Upper lobe of left lung (tissue), 6 donors: ENCODE measurements at regions not wholly inside any gene's neighbourhood (a gene's known extent, or its start where the extent isn't known, plus 50 kb on each side); places are given as distances from the start of the nearest gene placed in this dataset.

Source experiments
- ATAC-seq, 2 donors: fragments of 200-7000 bp; cut with Tn5 transposase; one replicate each; pipeline ENCODE4 v1.9.1; 2022; ENCODE audit warnings: mild to moderate bottlenecking in 2 of 2, moderate library complexity in 2 of 2; ENCODE audit not compliant: low FRiP score in 2 of 2
- DNase-seq, 2 donors: peaks; one replicate each; pipeline ENCODE4 v3.0.0-alpha.2; 2019 to 2020
- H3K27ac ChIP-seq, 4 donors: fragments of 200-600 bp; sonication (generic); one replicate each; pipeline ENCODE4 v1.5.1; 2016 to 2019
- H3K27me3 ChIP-seq, 4 donors: fragments of 200-600 bp; sonication (generic); one replicate each; pipeline ENCODE4 v1.5.1; 2017 to 2019
- H3K36me3 ChIP-seq, 4 donors: fragments of 200-600 bp; sonication (generic); one replicate each; pipeline ENCODE4 v1.5.1; 2016 to 2019
- H3K4me1 ChIP-seq, 4 donors: fragments of 200-600 bp; sonication (generic); one replicate each; pipeline ENCODE4 v1.5.1; 2018 to 2019
- H3K4me3 ChIP-seq, 4 donors: fragments of 200-600 bp; sonication (generic); one replicate each; pipeline ENCODE4 v1.5.1; 2017 to 2019; ENCODE audit warnings: mild to moderate bottlenecking in 2 of 4, moderate library complexity in 1 of 4
- H3K9me3 ChIP-seq, 4 donors: fragments of 200-600 bp; sonication (generic); one replicate each; pipeline ENCODE4 v1.5.1; 2018 to 2019
- EP300 ChIP-seq, 4 donors: sonication (generic); formaldehyde crosslinking; IDR thresholded peaks; one replicate each; pipeline ENCODE4 v1.5.1; 2017; ENCODE audit warnings: antibody characterized with exemption in 4 of 4, control low read depth in 2 of 4
- POLR2A ChIP-seq, 4 donors: fragments of 450-650 bp; IDR thresholded peaks; one replicate each; pipeline ENCODE4 v1.5.1; 2016 to 2017; ENCODE audit warnings: antibody characterized with exemption in 4 of 4, mild to moderate bottlenecking in 2 of 4
- POLR2AphosphoS5 ChIP-seq, 2 donors: sonication (generic); formaldehyde crosslinking; IDR thresholded peaks; one replicate each; pipeline ENCODE4 v1.5.1; 2017; ENCODE audit warnings: antibody characterized with exemption in 2 of 2
- WGBS, 2 donors: methylation state at CpG; one replicate each; pipeline ENCODE4 v1.1.5; 2017 to 2018; 5-methylcytosine and 5-hydroxymethylcytosine counted together
- TF ChIP-seq, protein P1 (sequence below), 6 experiments: fragments of 450-650 bp in 4 of 6; fragments of 200-600 bp in 2 of 6; sonication (generic) in 2 of 6; IDR thresholded peaks; one replicate each; pipeline ENCODE4 v1.5.1; 2016 to 2019; ENCODE audit warnings: antibody characterized with exemption in 6 of 6
- donor health status: DM: no; HTN: no; CAD: no; lungs with moderate emphysema.
- donor health status: DM: no; HTN: yes; CAD: no; lungs with severe emphysema.

DNA sequence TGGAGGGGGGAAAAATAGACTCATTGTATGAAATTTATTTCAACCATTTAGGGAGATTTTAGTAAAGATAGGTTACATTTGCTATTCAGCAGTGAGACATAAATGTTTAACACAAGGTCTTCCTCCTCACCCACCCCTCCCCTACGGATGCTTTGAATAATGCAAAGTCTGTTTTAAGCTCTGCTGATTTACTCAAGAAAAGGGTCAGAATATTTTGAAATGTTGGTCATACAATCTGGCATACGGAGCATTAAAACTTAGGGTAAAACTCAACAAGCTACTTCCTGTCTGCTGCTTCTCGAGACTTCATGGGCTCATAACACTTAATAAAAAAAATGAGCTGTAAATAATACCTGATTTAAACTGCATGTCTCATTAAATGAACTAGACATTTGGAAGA, 156.3 kb downstream of the WNT5A start:
- 36 to 38% methylated on average over 3 of the region's 3 CpGs for WGBS, 2 donors
- peak overlapping the region in 3 of 4 donors; percentile 33 to 48 (median 33) for H3K27ac ChIP-seq
- H3K4me1 ChIP-seq = peaks cover 0 to 15% (median 0%) of the 10 kb centered on the region in 4 donors
- no peak overlapping the region for H3K4me3 ChIP-seq
- H3K9me3 ChIP-seq = no peaks in the 10 kb centered on the region
- no peaks in the 10 kb centered on the region for H3K36me3 ChIP-seq
- H3K27me3 ChIP-seq = no peaks in the 10 kb centered on the region
- DNase-seq = no peak
- TF ChIP-seq EP300 (IDR thresholded peaks at IDR 0.05) (no peak), POLR2AphosphoS5 (IDR thresholded peaks at IDR 0.05) (no peak), POLR2A (IDR thresholded peaks at IDR 0.05) (no peak)
- TF ChIP-seq, protein P1, sequence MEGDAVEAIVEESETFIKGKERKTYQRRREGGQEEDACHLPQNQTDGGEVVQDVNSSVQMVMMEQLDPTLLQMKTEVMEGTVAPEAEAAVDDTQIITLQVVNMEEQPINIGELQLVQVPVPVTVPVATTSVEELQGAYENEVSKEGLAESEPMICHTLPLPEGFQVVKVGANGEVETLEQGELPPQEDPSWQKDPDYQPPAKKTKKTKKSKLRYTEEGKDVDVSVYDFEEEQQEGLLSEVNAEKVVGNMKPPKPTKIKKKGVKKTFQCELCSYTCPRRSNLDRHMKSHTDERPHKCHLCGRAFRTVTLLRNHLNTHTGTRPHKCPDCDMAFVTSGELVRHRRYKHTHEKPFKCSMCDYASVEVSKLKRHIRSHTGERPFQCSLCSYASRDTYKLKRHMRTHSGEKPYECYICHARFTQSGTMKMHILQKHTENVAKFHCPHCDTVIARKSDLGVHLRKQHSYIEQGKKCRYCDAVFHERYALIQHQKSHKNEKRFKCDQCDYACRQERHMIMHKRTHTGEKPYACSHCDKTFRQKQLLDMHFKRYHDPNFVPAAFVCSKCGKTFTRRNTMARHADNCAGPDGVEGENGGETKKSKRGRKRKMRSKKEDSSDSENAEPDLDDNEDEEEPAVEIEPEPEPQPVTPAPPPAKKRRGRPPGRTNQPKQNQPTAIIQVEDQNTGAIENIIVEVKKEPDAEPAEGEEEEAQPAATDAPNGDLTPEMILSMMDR (IDR thresholded peaks at IDR 0.05) = no peak
- no peak for ATAC-seq

DNA sequence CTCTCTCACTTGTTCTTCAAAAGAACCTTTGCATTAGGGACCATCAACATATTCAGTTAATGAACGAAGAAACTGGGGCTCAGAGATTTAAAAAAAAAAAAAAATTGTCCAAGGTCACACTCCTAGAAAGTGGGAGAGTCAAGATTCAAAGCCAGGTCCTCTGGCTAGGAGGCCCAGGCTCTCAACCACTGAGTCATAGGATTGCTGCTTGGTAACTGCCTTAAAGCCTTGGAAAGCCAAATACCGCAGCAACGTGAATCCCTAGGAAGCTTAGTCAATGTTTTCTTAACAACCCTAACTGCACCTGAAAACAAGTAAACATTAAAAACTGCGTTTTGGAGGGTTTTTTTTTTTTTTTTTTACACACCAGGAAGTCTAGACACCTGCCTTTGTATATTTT, 156.8 kb downstream of the WNT5A start:
- TF ChIP-seq POLR2AphosphoS5 (IDR thresholded peaks at IDR 0.05) (no peak), EP300 (IDR thresholded peaks at IDR 0.05) (no peak), POLR2A (IDR thresholded peaks at IDR 0.05) (no peak)
- TF ChIP-seq, protein P1 (IDR thresholded peaks at IDR 0.05) = no peak
- peak; percentile 79 to 92 for ATAC-seq

DNA sequence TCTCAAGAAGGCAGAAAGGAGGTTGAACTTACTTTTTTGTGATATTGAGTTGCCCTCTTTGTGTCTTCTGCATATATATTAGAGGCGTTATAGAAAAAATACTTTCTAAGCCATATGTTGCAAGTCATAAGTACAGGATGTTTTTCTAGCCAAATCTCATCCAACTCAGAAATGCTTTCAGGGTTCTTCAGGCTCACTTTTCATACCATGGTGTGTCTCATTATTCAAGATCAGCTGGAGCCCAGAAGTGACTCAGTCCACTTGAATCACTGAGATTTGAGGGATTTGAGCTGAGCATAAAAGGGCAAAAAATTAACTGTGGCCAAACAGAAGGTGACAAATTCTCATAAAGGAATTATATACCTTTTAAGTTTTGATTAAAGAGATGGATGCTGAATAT, 157.3 kb downstream of the WNT5A start:
- 64 to 67% methylated on average over 1 of the region's 1 CpG for WGBS, 2 donors
- ATAC-seq (peak; percentile 43 to 69), DNase-seq (peak in 1 of 2 donors; percentile 24)

More for the DNA sequence above, 156.8 kb downstream of the WNT5A start:
- Histone ChIP-seq H3K4me3 (no peak overlapping the region), H3K27ac (peak overlapping the region in 3 of 4 donors; percentile 33 to 48 (median 33)), H3K27me3 (no peaks in the 10 kb centered on the region), H3K9me3 (no peaks in the 10 kb centered on the region), H3K4me1 (peaks cover 0 to 15% (median 0%) of the 10 kb centered on the region in 4 donors), H3K36me3 (no peaks in the 10 kb centered on the region)
- WGBS, 2 donors = 41 to 43% methylated on average over 4 of the region's 4 CpGs
- peak in 1 of 2 donors; percentile 71 for DNase-seq

DNA sequence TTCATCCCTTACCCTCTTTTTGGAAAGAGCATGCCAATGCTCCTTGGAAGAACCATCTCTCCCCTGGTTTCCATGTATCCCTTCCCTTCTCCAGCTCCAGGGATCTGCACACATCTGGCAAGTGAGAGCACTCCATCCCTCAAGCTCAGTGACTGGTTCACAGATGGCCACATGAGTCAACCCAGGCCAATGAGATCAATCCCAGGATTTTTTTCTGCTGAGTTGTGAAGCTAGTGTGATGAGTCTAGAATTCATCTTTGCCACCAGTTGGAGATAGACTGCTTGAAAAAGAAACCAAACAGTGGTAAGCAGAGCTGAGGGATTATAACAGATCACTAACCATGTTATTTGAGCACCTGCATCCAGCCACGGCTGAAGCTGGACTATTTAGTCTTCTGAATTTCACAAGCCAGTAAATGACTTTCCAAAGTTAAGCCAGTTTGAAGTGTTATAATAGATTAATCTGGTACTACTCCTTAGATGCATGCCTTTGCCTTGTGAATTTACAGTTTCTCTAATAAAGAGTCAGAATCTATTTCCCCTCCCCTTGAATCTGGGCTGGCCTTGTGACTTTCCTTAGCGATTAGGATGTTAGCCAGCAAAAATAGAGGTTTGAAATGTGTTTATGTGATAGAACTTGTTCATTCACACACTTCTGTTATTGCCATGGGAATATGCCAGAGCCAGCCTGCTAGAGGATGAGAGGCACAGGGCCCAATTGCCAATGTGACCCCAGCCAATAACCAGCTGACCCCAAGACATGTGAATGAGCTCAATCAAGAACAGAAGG, 159.8 kb downstream of the WNT5A start:
- TF ChIP-seq POLR2A (IDR thresholded peaks at IDR 0.05) (no peak), EP300 (IDR thresholded peaks at IDR 0.05) (no peak), POLR2AphosphoS5 (IDR thresholded peaks at IDR 0.05) (no peak)
- TF ChIP-seq, protein P1 (IDR thresholded peaks at IDR 0.05) = no peak
- no peaks in the 10 kb centered on the region for H3K36me3 ChIP-seq
- no peak overlapping the region for H3K4me3 ChIP-seq
- no peaks in the 10 kb centered on the region for H3K9me3 ChIP-seq
- peaks cover 0 to 15% (median 0%) of the 10 kb centered on the region in 4 donors for H3K4me1 ChIP-seq
- ATAC-seq (no peak), DNase-seq (no peak)
- 82 to 86% methylated on average over 2 of the region's 2 CpGs for WGBS, 2 donors
- no peak overlapping the region for H3K27ac ChIP-seq
- no peaks in the 10 kb centered on the region for H3K27me3 ChIP-seq

More for the DNA sequence above, 157.3 kb downstream of the WNT5A start:
- Histone ChIP-seq H3K36me3 (no peaks in the 10 kb centered on the region), H3K4me1 (peaks cover 0 to 15% (median 0%) of the 10 kb centered on the region in 4 donors), H3K4me3 (no peak overlapping the region), H3K27me3 (no peaks in the 10 kb centered on the region), H3K9me3 (no peaks in the 10 kb centered on the region), H3K27ac (peak overlapping the region in 1 of 4 donors; percentile 1)
- peak in 1 of 2 donors; percentile 15 for TF ChIP-seq POLR2AphosphoS5 (IDR thresholded peaks at IDR 0.05)
- TF ChIP-seq POLR2A (IDR thresholded peaks at IDR 0.05) = no peak

DNA sequence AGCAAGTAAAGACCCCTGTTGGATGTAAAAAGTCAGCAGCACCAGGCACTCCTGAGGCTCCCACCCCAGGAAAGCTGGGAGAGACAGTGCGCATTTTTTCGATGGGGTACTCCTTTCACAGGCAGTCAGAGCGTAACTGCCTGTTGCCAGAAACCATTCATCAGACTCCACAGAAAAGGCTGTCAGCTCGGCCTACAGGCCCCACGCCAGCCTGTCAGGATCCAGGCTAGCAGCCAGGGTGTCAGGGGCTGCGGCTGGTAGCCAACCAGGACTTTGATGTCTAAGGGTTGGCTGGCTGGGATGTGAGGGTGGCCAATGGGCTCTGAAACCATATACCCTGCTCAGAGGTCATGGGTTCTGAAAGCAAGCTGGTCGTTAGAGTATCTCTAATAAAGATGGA, 164.5 kb downstream of the WNT5A start:
- Histone ChIP-seq H3K4me3 (no peak overlapping the region), H3K36me3 (no peaks in the 10 kb centered on the region), H3K27ac (no peak overlapping the region), H3K4me1 (no peaks in the 10 kb centered on the region), H3K27me3 (no peaks in the 10 kb centered on the region), H3K9me3 (no peaks in the 10 kb centered on the region)
- DNase-seq (peak in 1 of 2 donors; percentile 36), ATAC-seq (no peak)
- WGBS, 2 donors = 68 to 79% methylated on average over 7 of the region's 7 CpGs
- TF ChIP-seq EP300 (IDR thresholded peaks at IDR 0.05) (no peak), POLR2AphosphoS5 (IDR thresholded peaks at IDR 0.05) (no peak), POLR2A (IDR thresholded peaks at IDR 0.05) (no peak)
- TF ChIP-seq, protein P1 (IDR thresholded peaks at IDR 0.05) = no peak
